Activated CD4-positive, CD25-positive, alpha-beta regulatory T cell (primary cell): ENCODE measurements at regions not wholly inside any gene's neighbourhood (a gene's known extent, or its start where the extent isn't known, plus 50 kb on each side); places are given as distances from the start of the nearest gene placed in this dataset.

Experiments
- DNase-seq, 4 experiments: peaks; one replicate each; lab custom pipeline; 2025; lab: John Stamatoyannopoulos, UW

DNA sequence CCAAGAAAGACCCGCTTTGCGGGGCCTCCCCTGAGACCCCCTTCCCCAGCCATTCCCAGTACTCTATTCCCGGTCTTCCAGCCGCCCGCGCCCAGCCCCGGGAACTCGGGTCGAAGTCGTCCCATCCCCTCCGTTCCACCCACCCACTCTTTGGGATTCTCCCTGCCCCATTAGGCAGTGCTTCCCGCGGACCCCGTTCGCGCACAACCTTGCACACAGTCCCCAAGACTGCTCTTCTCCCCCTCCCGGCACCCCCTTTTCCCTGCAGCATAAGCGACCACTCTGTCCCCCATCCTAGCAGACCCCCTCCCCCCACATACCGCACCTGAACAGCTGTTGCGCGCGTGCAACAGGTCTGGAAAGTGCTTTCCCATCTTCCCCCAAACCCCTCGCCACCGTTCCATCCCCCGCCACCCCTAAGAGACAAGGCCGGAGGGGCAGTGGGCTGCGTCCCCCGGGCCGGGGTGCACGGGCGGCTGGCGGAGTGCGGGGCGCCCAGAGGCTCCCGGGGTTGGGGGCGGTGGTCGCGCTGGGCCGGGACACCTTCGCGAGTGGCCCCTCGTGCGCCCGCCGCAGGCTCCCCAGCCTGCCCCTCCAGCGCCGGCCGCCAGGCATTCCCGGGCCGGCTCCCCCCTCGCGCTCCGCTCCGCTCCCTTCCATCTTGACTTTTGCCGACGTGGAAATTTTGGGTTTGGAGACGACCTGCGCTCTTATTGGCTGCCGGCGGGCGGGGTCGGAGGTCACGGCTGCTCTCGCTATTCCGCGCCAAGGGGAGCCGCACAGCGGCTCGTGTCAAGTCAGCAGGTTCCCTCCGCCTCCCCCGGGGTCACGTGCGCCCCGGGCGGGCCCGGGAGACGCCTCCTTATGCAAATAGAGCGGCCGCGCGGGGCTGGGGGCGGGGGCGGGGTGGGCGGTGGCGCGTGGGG, 201.2 kb upstream of the NFE2L3 start:
- DNase-seq, result peak; percentile 63 to 77 (median 70)

- DNase-seq, result no peak
Measured at GRCh38 chr7:25951414-25952260, 200.4 kb upstream of the NFE2L3 start.

DNA sequence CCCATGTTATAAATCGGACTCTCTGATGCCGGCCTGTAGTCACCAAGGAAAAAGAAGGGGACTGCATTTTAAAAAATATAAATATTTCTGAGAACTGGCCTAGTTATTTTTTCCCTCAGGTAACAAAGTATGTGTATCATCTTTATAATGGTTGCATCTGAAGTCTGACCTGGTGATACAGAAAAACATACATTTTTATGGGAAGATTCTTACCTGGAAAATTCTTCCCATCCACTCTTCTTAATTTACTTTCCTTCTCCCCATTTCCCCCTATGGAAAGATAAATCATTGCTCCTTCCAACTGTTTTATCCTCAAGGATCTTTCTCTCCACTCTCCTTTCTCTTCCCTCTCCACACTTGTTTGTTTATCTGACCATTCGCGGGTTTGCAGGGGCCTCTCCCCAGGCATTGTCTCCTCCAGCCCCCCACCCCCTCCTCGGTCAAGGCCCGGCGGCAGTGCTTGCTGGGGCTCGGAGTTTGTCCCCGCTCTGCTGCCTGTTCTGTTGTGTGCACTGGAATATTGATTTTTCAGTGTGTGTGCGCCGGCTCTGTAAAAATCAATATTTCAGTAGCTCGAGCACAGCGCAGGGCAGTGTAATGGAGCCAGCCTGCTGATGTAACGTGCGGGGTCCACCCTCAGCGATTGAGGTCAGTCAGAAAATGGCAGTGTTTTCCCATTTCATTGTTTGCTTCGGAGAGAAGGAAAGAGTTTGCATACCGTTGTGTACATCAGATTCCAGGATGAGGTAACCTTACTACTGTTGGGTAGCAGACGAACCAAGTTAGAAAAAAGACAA, 199.5 kb upstream of the NFE2L3 start:
- no peak for DNase-seq

GRCh38 chr7:25953859-25954258, 198.1 kb upstream of the NFE2L3 start:
- DNase-seq, result no peak

- DNase-seq, result no peak
Measured at GRCh38 chr7:25954395-25954794, 197.6 kb upstream of the NFE2L3 start.

- DNase-seq, result no peak
Measured at GRCh38 chr7:25959168-25959734, 192.7 kb upstream of the NFE2L3 start.

- no peak for DNase-seq
Measured at GRCh38 chr7:25963733-25964132, 188.3 kb upstream of the NFE2L3 start.

- DNase-seq, result no peak
Measured at GRCh38 chr7:25964483-25964991, 187.5 kb upstream of the NFE2L3 start.

DNA sequence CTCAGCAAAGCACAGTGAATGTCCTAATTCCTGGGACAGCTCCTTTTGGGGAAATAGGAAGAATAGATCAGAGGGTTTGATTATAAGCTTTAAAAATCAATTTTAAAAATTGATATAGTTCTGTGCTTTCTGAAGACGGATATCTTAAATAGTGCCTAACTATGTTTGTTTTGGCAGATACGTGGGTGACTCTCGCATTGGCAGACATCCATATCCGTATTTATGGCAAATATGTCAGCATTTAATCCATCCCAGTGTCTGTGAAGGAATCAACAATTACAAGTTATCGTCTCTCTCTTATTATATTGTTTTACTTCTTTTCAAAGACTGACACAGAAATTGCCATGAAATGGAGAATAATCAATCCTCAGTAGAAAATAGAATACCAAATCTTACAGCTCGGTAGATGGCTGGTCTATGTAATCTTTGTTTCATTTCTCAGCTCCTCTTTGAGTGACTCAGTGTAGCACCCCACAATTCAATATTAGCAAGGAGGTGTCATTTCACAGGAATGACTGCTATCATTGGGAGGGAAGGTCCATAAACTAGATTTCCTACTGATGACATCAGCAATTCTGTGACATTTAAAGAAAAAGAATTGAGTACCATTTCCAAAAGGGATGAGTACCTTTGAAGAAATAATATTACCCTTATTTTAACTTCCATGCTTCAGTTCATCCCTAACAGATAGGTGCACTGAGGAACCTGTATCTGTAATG, 186.4 kb upstream of the NFE2L3 start:
- DNase-seq, result no peak

DNA sequence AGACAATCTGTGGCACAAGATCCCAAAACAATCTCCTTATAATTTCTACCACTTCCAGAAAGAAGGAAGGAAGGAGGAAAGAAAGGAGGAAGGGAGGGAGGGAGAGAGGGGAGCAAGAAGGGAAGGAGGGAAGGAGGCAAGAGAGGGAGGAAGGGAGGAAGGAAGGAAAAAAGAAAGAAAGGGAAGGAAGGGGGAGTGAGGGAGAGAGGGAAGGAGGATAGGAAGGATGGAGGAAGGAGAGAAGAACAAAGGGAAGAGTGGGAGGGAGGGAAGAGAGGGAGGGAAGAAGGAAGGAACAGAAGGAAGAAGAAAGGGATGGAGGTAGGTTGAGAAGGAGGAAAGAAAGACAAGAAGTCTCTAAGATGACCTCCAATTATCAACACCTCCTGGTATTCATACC, 185.5 kb upstream of the NFE2L3 start:
- DNase-seq, result no peak

- no peak for DNase-seq
Measured at GRCh38 chr7:25967278-25968204, 184.5 kb upstream of the NFE2L3 start.

DNA sequence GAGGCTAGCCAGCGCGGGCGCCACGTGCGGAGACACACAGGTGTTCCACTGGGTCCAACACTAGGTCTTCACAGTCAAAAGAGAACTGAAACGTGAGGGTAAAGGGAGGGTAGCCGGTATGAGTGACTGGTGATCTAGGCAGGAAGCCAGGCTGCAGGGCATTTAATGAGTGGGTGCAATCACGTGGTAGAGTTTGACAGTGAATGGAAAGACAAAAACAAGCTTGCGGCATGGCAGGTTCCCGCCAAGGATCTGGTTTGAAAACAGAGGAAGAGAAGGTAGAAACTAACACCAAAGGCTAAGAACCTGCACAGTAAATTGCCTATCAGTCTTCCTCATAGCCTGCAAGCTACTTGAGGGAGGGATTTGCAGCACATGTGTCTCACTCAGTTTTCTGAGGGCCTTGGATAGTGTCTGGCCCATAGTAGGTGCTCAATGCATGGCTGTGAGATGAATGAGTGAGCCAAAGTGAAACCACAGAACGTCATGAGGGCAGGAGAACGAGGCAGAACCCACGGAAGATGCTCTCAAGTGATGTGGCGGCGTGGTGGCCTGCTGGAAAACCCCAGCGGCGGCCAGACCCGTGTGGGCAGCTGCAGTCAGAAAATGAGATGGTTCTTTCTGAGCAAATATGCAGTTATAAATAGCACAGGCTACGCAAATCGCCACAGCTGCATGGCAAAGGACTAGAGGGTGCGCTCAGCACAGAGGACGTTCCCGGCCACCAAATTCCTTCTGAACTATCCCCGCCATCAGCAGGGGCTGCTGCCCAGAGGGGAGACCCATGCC, 183.6 kb upstream of the NFE2L3 start:
- DNase-seq, result peak in 3 of 4 experiments; percentile 8 to 53 (median 11)

GRCh38 chr7:25970356-25970755, 181.6 kb upstream of the NFE2L3 start:
- DNase-seq, result no peak

- no peak for DNase-seq
Measured at GRCh38 chr7:25970911-25971310, 181.1 kb upstream of the NFE2L3 start.

GRCh38 chr7:25976630-25977029, 175.4 kb upstream of the NFE2L3 start:
- no peak for DNase-seq

- no peak for DNase-seq
Measured at GRCh38 chr7:25978466-25978865, 173.5 kb upstream of the NFE2L3 start.

DNA sequence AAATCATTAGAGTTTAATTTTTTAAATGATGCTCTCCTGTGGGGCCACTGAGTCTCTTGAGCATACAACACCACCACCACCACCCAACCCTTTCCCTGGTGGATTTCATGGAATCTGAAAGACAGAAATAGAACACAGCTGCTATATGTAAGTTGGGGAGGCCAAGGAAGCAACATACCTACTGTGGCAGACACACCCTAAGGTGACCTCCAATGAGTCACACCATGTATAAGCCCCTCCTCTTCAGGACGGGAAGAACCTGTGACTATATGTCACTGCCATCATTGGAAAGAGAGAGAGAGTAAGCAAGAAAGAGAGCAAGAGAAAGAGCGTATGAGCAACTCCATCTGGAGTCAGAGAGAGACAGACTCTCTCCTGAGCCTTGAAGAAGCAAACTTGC, 172.4 kb upstream of the NFE2L3 start:
- DNase-seq, result no peak

- no peak for DNase-seq
Measured at GRCh38 chr7:25982684-25983083, 169.3 kb upstream of the NFE2L3 start.

GRCh38 chr7:25985196-25985595, 166.8 kb upstream of the NFE2L3 start:
- no peak for DNase-seq
